H1 (cell line): ENCODE measurements at regions not wholly inside any gene's neighbourhood (a gene's known extent, or its start where the extent isn't known, plus 50 kb on each side); places are given as distances from the start of the nearest gene placed in this dataset.

ENCODE experiments used
- CTCF ChIA-PET: fragments of 300-600 bp; sonication (Branson Sonifier 250); formaldehyde crosslinking; loops from one replicate; lab custom pipeline; 2021; ENCODE audit not compliant: partially characterized antibody; lab: Charles Lee
- POLR2A ChIA-PET: fragments of 300-600 bp; sonication (Branson Sonifier 250); formaldehyde crosslinking; loops from one replicate; lab custom pipeline; 2021; ENCODE audit warnings: inconsistent platforms; ENCODE audit not compliant: partially characterized antibody; lab: Charles Lee
- DNase-seq, 2 experiments: peaks; one replicate each; pipeline versions ENCODE4 v3.0.0 to v3.0.0-alpha.2; 2010 to 2022; ENCODE audit warnings: low spot score in 2 of 2, low read depth in 1 of 2, mixed read lengths in 1 of 2
- FAIRE-seq: peaks from 2 replicates; lab custom pipeline; 2011; peaks lifted over from hg19 to GRCh38; lab: Jason Lieb, UNC
- H2AFZ ChIP-seq: 2 replicates; pipeline ENCODE4 v1.8.1; 2012; ENCODE audit warnings: low read length, inconsistent platforms
- H2AK5ac ChIP-seq: 2 replicates; pipeline ENCODE4 v1.6.1; 2013; ENCODE audit warnings: low read depth, low read length
- H2BK120ac ChIP-seq: replicated peaks from 2 replicates; pipeline ENCODE3; 2013; ENCODE audit warnings: low read depth, low read length, inconsistent platforms
- H2BK12ac ChIP-seq: 2 replicates; pipeline ENCODE4 v1.6.1; 2013; ENCODE audit warnings: low read depth, low read length
- H2BK15ac ChIP-seq: 2 replicates; pipeline ENCODE4 v1.6.1; 2013; ENCODE audit warnings: low read length
- H2BK20ac ChIP-seq: 2 replicates; pipeline ENCODE4 v1.6.1; 2013; ENCODE audit warnings: low read length
- H2BK5ac ChIP-seq: 2 replicates; pipeline ENCODE4 v1.6.1; 2013; ENCODE audit warnings: low read depth, low read length
- H3K14ac ChIP-seq: 2 replicates; pipeline ENCODE4 v1.6.1; 2013; ENCODE audit warnings: inconsistent platforms; ENCODE audit not compliant: insufficient read length
- H3K18ac ChIP-seq: 2 replicates; pipeline ENCODE4 v1.6.1; 2013; ENCODE audit warnings: low read length; ENCODE audit errors: extremely low read depth
- H3K23ac ChIP-seq: 2 replicates; pipeline ENCODE4 v1.6.1; 2013; ENCODE audit warnings: inconsistent platforms; ENCODE audit not compliant: insufficient read length
- H3K23me2 ChIP-seq: 2 replicates; pipeline ENCODE4 v1.6.1; 2013; ENCODE audit warnings: low read depth, low read length
- H3K27ac ChIP-seq: 2 replicates; pipeline ENCODE4 v1.6.1; 2011; ENCODE audit warnings: low read depth, low read length, inconsistent platforms
- H3K27me3 ChIP-seq, 4 experiments: replicated peaks in 1 of 4; 1 replicate in 1 of 4; 2 replicates in 3 of 4; pipeline versions ENCODE4 v1.6.1 to v1.8.1; 2011 to 2013; ENCODE audit warnings: low read length in 3 of 4, mild to moderate bottlenecking in 3 of 4, inconsistent platforms in 2 of 4, mixed read lengths in 2 of 4, moderate library complexity in 1 of 4; ENCODE audit not compliant: control insufficient read depth in 3 of 4, insufficient read depth in 3 of 4; ENCODE audit errors: extremely low read depth in 1 of 4
- H3K36me3 ChIP-seq, 4 experiments: 2 replicates each; pipeline versions ENCODE4 v1.6.1 to v1.8.1; 2011 to 2013; ENCODE audit warnings: mild to moderate bottlenecking in 4 of 4, low read length in 3 of 4, moderate library complexity in 2 of 4, control low read depth in 1 of 4, inconsistent platforms in 1 of 4; ENCODE audit not compliant: insufficient read depth in 4 of 4, control insufficient read depth in 2 of 4
- H3K4ac ChIP-seq: replicated peaks from 2 replicates; pipeline ENCODE3; 2013; ENCODE audit warnings: low read length, low read depth, mixed read lengths, inconsistent platforms; ENCODE audit not compliant: insufficient read length
- H3K4me1 ChIP-seq, 4 experiments: replicated peaks in 1 of 4; 1 replicate in 1 of 4; 2 replicates in 3 of 4; pipeline versions ENCODE4 v1.6.1 to v1.8.1; 2011 to 2013; ENCODE audit warnings: low read length in 3 of 4, inconsistent platforms in 2 of 4, mixed read lengths in 1 of 4; ENCODE audit not compliant: insufficient read depth in 4 of 4, control insufficient read depth in 3 of 4
- H3K4me2 ChIP-seq, 2 experiments: 2 replicates each; pipeline versions ENCODE4 v1.6.1 to v1.8.1; 2011 to 2013; ENCODE audit warnings: low read depth in 2 of 2, low read length in 2 of 2, control low read depth in 1 of 2, inconsistent platforms in 1 of 2, mild to moderate bottlenecking in 1 of 2; ENCODE audit not compliant: insufficient read depth in 1 of 2
- H3K4me3 ChIP-seq, 4 experiments: fragments of 200-600, 300-600 bp in 1 of 4; sonication (generic), shearing (Covaris generic), sonication (Bioruptor Twin) in 1 of 4; 2 replicates each; pipeline versions ENCODE4 v1.5.1 to v1.8.1; 2011 to 2016; ENCODE audit warnings: low read length in 4 of 4, low read depth in 3 of 4, control low read depth in 2 of 4, inconsistent platforms in 2 of 4, mild to moderate bottlenecking in 2 of 4, mixed read lengths in 1 of 4, moderate library complexity in 1 of 4; ENCODE audit not compliant: insufficient read depth in 2 of 4; ENCODE audit errors: extremely low read depth in 1 of 4
- H3K56ac ChIP-seq: replicated peaks from 2 replicates; pipeline ENCODE3; 2013; ENCODE audit warnings: low read depth, mild to moderate bottlenecking, mixed read lengths, low read length, inconsistent platforms; ENCODE audit not compliant: insufficient read length
- H3K79me1 ChIP-seq: 2 replicates; pipeline ENCODE4 v1.6.1; 2013; ENCODE audit warnings: low read depth, low read length, control low read depth
- H3K79me2 ChIP-seq, 2 experiments: 2 replicates each; pipeline versions ENCODE4 v1.6.1 to v1.8.1; 2012 to 2013; ENCODE audit warnings: low read length in 2 of 2, mild to moderate bottlenecking in 2 of 2, inconsistent platforms in 1 of 2; ENCODE audit not compliant: insufficient read depth in 2 of 2, control insufficient read depth in 1 of 2
- H3K9ac ChIP-seq, 4 experiments: replicated peaks in 1 of 4; 1 replicate in 1 of 4; 2 replicates in 3 of 4; pipeline versions ENCODE4 v1.6.1 to v1.8.1; 2011 to 2013; ENCODE audit warnings: low read depth in 3 of 4, low read length in 3 of 4, control low read depth in 2 of 4, mild to moderate bottlenecking in 2 of 4, moderate library complexity in 2 of 4, inconsistent platforms in 1 of 4; ENCODE audit errors: extremely low read depth in 1 of 4
- H3K9me3 ChIP-seq, 2 experiments: 2 replicates each; pipeline versions ENCODE4 v1.6.1 to v1.8.1; 2012 to 2013; ENCODE audit warnings: mild to moderate bottlenecking in 2 of 2, moderate library complexity in 2 of 2, control low read depth in 1 of 2, inconsistent platforms in 1 of 2, low read depth in 1 of 2, low read length in 1 of 2, mixed read lengths in 1 of 2; ENCODE audit not compliant: insufficient read depth in 2 of 2
- H4K20me1 ChIP-seq, 2 experiments: replicated peaks in 1 of 2; 2 replicates each; pipeline versions ENCODE3 to v1.8.1; 2011 to 2013; ENCODE audit warnings: inconsistent platforms in 2 of 2, low read length in 2 of 2, mild to moderate bottlenecking in 1 of 2; ENCODE audit not compliant: insufficient read depth in 2 of 2, control insufficient read depth in 1 of 2
- H4K5ac ChIP-seq: 2 replicates; pipeline ENCODE4 v1.6.1; 2013; ENCODE audit warnings: low read length, low read depth, mixed read lengths, inconsistent platforms; ENCODE audit not compliant: insufficient read length
- H4K8ac ChIP-seq: 2 replicates; pipeline ENCODE4 v1.8.0; 2013; ENCODE audit warnings: mild to moderate bottlenecking, moderate library complexity, low read length, inconsistent platforms; ENCODE audit not compliant: insufficient read depth; ENCODE audit errors: extremely low read depth
- H4K91ac ChIP-seq: replicated peaks from 2 replicates; pipeline ENCODE3; 2013; ENCODE audit warnings: low read length, mixed read lengths, inconsistent platforms; ENCODE audit not compliant: insufficient read length
- ATF2 ChIP-seq: IDR thresholded peaks from 2 replicates; pipeline ENCODE4 v1.6.1; 2012; ENCODE audit warnings: low read length, inconsistent platforms
- ATF3 ChIP-seq: IDR thresholded peaks from 2 replicates; pipeline ENCODE4 v1.6.1; 2011; ENCODE audit warnings: low read depth, mild to moderate bottlenecking, low read length; ENCODE audit not compliant: insufficient read depth
- CBX5 ChIP-seq: fragments of 300-800, 300-1000 bp; sonication (generic); IDR thresholded peaks from 2 replicates; pipeline ENCODE4 v1.7.1; 2016; ENCODE audit warnings: antibody characterized with exemption, low read length, low read depth
- EZH2 ChIP-seq: fragments of 200-600 bp; sonication (generic); IDR thresholded peaks from 2 replicates; pipeline ENCODE4 v1.7.1; 2012; ENCODE audit warnings: low read depth, mild to moderate bottlenecking, moderate library complexity, low read length, inconsistent platforms; ENCODE audit not compliant: severe bottlenecking
- FOSL1 ChIP-seq: IDR thresholded peaks from 2 replicates; pipeline ENCODE4 v1.6.1; 2011; ENCODE audit warnings: mild to moderate bottlenecking, low read depth, low read length, moderate library complexity; ENCODE audit not compliant: insufficient read depth
- KDM1A ChIP-seq: fragments of 200-600, 300-600 bp; sonication (generic); IDR thresholded peaks from 2 replicates; pipeline ENCODE4 v1.7.1; 2016; ENCODE audit warnings: mild to moderate bottlenecking, low read length, borderline replicate concordance
- KDM4A ChIP-seq: IDR thresholded peaks from one replicate; pipeline ENCODE4 v1.7.1; 2012; ENCODE audit warnings: low read depth, mild to moderate bottlenecking, moderate library complexity, low read length, inconsistent platforms; ENCODE audit not compliant: severe bottlenecking
- NRF1 ChIP-seq: IDR thresholded peaks from 2 replicates; pipeline ENCODE4 v1.6.1; 2011; ENCODE audit warnings: mild to moderate bottlenecking, low read depth, low read length, improper control_type of control experiment
- POLR2A ChIP-seq, 2 experiments: IDR thresholded peaks; 1 replicate in 1 of 2; 2 replicates in 1 of 2; pipeline ENCODE4 v1.6.1; 2011; ENCODE audit warnings: low read depth in 2 of 2, low read length in 2 of 2, mild to moderate bottlenecking in 2 of 2; ENCODE audit errors: control extremely low read depth in 1 of 2
- RBBP5 ChIP-seq: IDR thresholded peaks from 2 replicates; pipeline ENCODE4 v1.7.1; 2012; ENCODE audit warnings: low read depth, mild to moderate bottlenecking, inconsistent platforms, low read length, moderate library complexity, borderline replicate concordance
- SIX5 ChIP-seq: IDR thresholded peaks from 2 replicates; pipeline ENCODE4 v1.6.1; 2011; ENCODE audit warnings: mild to moderate bottlenecking, low read depth, low read length
- USF2 ChIP-seq: IDR thresholded peaks from 2 replicates; pipeline ENCODE4 v1.6.1; 2011; ENCODE audit warnings: low read length, improper control_type of control experiment

GRCh38 chr7:24026351-24026750 lies 257.6 kb upstream of the NPY start:
- H3K4ac ChIP-seq, result no peak overlapping the region
- no peak for TF ChIP-seq KDM4A
- no peak for TF ChIP-seq SIX5
- TF ChIP-seq KDM1A, result no peak
- TF ChIP-seq USF2, result no peak
- no peak for TF ChIP-seq POLR2A (IDR thresholded peaks at IDR 0.05; ENCODE audit: control extremely low read depth in 1 of 2, low read depth in 2 of 2, low read length in 2 of 2)
- TF ChIP-seq FOSL1, result no peak
- TF ChIP-seq ATF3, result no peak
- no peak for TF ChIP-seq CBX5
- TF ChIP-seq NRF1, result no peak
- TF ChIP-seq RBBP5, result no peak
- TF ChIP-seq EZH2, result no peak
- no peak for TF ChIP-seq ATF2

More at GRCh38 chr7:24026351-24026750, 257.6 kb upstream of the NPY start:
- no peaks in the 10 kb centered on the region for H3K79me1 ChIP-seq
- H3K4me3 ChIP-seq, result no peak overlapping the region
- H3K9me3 ChIP-seq, result no peaks in the 10 kb centered on the region
- H3K14ac ChIP-seq, result no peak overlapping the region
- H4K20me1 ChIP-seq, result no peaks in the 10 kb centered on the region
- H2BK15ac ChIP-seq, result no peak overlapping the region
- no peak overlapping the region for H4K5ac ChIP-seq
- H2BK20ac ChIP-seq, result no peak overlapping the region
- no peak overlapping the region for H2AFZ ChIP-seq
- H3K9ac ChIP-seq, result no peak overlapping the region
- peaks cover 4% of the 10 kb centered on the region; the same call in 1 of the 2 replicates for H3K23me2 ChIP-seq
- H2BK120ac ChIP-seq, result no peak overlapping the region
- H3K23ac ChIP-seq, result no peak overlapping the region
- H3K18ac ChIP-seq, result no peak overlapping the region
- H3K4me1 ChIP-seq, result peaks cover 0 to 14% (median 4%) of the 10 kb centered on the region in 4 experiments; a peak in 3 of 7 replicates
- no peaks in the 10 kb centered on the region for H3K27me3 ChIP-seq
- no peak overlapping the region for H4K91ac ChIP-seq
- H2BK12ac ChIP-seq, result no peak overlapping the region
- DNase-seq (no peak), FAIRE-seq (no peak)
- ChIA-PET CTCF (interaction anchor here (1.1 to 1.9 kb wide), 2 partner anchors 10 to 22 kb away, joined by 3 to 4 read pairs; no protein-coding TSS in a partner anchor), POLR2A (no interaction called here)
- H2BK5ac ChIP-seq, result no peak overlapping the region
- H3K79me2 ChIP-seq, result no peaks in the 10 kb centered on the region
- H4K8ac ChIP-seq, result no peak overlapping the region
- no peak overlapping the region for H3K27ac ChIP-seq
- no peak overlapping the region for H3K56ac ChIP-seq
- H2AK5ac ChIP-seq, result no peak overlapping the region
- no peak overlapping the region for H3K4me2 ChIP-seq
- no peaks in the 10 kb centered on the region for H3K36me3 ChIP-seq
